ENCODE measurements at regions not wholly inside any gene's neighbourhood (a gene's known extent, or its start where the extent isn't known, plus 50 kb on each side); places are given as distances from the start of the nearest gene placed in this dataset.

DNA sequence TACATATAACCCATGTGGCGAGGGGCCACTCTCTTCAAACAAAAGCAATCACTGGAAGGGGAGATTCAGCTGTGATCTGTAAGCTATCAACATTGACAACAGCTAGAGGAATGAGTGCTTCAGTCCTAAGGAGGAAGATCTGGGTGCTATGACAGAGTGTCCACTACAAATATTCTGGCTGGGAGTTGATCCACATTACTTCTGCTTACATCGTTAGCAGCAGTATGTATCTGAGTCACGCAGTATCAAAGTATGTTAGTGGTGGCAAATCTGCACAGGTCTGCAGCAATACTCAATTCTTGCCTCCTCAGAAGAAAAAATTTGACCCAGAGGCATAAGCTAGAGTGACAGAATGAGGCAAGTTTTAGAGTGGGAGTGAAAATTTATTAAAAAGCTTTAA lies 267.0 kb downstream of the PTH2R start:
- no peak for TF ChIP-seq CTCF (IDR thresholded peaks at IDR 0.05; ENCODE audit: low read depth, low read length, missing input control)
- TF ChIP-seq GABPA (IDR thresholded peaks at IDR 0.05 in 1 of 2, conservative IDR thresholded peaks at IDR 0.05 in 1 of 2): no peak
- TF ChIP-seq EGR1 (IDR thresholded peaks at IDR 0.05; ENCODE audit: low read depth in 2 of 2): no peak
- TF ChIP-seq TAF1 (conservative IDR thresholded peaks at IDR 0.05): no peak
- TF ChIP-seq, protein P1, sequence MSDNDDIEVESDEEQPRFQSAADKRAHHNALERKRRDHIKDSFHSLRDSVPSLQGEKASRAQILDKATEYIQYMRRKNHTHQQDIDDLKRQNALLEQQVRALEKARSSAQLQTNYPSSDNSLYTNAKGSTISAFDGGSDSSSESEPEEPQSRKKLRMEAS (IDR thresholded peaks at IDR 0.05): no peak
- no peak for TF ChIP-seq ZBTB33 (IDR thresholded peaks at IDR 0.05)
- TF ChIP-seq, protein P2, sequence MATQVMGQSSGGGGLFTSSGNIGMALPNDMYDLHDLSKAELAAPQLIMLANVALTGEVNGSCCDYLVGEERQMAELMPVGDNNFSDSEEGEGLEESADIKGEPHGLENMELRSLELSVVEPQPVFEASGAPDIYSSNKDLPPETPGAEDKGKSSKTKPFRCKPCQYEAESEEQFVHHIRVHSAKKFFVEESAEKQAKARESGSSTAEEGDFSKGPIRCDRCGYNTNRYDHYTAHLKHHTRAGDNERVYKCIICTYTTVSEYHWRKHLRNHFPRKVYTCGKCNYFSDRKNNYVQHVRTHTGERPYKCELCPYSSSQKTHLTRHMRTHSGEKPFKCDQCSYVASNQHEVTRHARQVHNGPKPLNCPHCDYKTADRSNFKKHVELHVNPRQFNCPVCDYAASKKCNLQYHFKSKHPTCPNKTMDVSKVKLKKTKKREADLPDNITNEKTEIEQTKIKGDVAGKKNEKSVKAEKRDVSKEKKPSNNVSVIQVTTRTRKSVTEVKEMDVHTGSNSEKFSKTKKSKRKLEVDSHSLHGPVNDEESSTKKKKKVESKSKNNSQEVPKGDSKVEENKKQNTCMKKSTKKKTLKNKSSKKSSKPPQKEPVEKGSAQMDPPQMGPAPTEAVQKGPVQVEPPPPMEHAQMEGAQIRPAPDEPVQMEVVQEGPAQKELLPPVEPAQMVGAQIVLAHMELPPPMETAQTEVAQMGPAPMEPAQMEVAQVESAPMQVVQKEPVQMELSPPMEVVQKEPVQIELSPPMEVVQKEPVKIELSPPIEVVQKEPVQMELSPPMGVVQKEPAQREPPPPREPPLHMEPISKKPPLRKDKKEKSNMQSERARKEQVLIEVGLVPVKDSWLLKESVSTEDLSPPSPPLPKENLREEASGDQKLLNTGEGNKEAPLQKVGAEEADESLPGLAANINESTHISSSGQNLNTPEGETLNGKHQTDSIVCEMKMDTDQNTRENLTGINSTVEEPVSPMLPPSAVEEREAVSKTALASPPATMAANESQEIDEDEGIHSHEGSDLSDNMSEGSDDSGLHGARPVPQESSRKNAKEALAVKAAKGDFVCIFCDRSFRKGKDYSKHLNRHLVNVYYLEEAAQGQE (IDR thresholded peaks at IDR 0.05): no peak
- no peak for TF ChIP-seq NR2F2 (IDR thresholded peaks at IDR 0.05)
- no peak for TF ChIP-seq RXRA (IDR thresholded peaks at IDR 0.05)
- TF ChIP-seq SP1 (IDR thresholded peaks at IDR 0.05): no peak
- TF ChIP-seq YY1 (IDR thresholded peaks at IDR 0.05): no peak
